ENCODE measurements at regions not wholly inside any gene's neighbourhood (a gene's known extent, or its start where the extent isn't known, plus 50 kb on each side); places are given as distances from the start of the nearest gene placed in this dataset.

DNA sequence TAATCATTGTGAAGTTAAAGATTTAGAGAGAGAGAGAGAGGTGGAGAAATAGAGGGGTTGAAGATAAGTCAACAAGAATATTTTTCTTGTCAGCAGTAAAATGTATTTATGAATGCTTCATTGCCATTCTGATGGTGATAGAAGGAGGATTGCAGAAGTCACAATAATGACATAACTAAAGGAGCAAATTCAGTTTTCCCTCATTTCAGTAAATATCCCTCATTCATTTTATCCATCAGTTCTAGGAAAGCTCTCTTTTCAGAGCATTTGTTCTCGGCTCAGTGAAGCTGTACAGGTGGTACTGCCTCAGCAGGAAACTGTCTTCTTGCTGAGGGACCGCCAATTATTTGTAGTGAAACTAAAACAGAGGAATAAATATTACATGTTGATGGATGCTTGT is 681.4 kb downstream of the CETN3 start:
- intact Hi-C loops (cut with micrococcal nuclease) (no loop called here), dilution Hi-C loops (cut with MboI; ENCODE audit: extremely low pct_ligation_motif_present, low sequenced_read_pairs) (no loop called here)
- no TSS peak for BruUV-seq (replicated peaks)
- H2AFZ ChIP-seq (ENCODE audit: low read depth, low read length) = no peak overlapping the region
- peaks cover 2 to 3% of the 10 kb centered on the region in 2 experiments for H3K27me3 ChIP-seq (ENCODE audit: control insufficient read depth in 2 of 2, insufficient read depth in 2 of 2, low read length in 2 of 2)
- FAIRE-seq (no peak), DNase-seq (ENCODE audit: low read depth, low spot score) (no peak)
- ChIA-PET POLR2A (no interaction called here), CTCF (interaction anchor here (1.1 to 3.9 kb wide), 4 partner anchors 11 to 1004 kb away, joined by 3 to 52 read pairs (median 8); no protein-coding TSS in a partner anchor)
- no peaks in the 10 kb centered on the region for H3K79me2 ChIP-seq (ENCODE audit: control insufficient read depth, insufficient read depth, low read length)
- no peak overlapping the region for H3K27ac ChIP-seq (ENCODE audit: insufficient read depth, low read depth, low read length)
- no peaks in the 10 kb centered on the region for H3K4me1 ChIP-seq (ENCODE audit: control insufficient read depth, extremely low read depth, insufficient read depth, low read length)
- H3K4me3 ChIP-seq (replicated peaks in 1 of 3; ENCODE audit: insufficient read depth in 1 of 3, low read depth in 1 of 3, low read length in 3 of 3) = no peak overlapping the region
- no peaks in the 10 kb centered on the region for H3K36me3 ChIP-seq (ENCODE audit: control insufficient read depth in 2 of 2, extremely low read depth in 1 of 2, insufficient read depth in 2 of 2, low read length in 2 of 2)
- no peak overlapping the region for H3K4me2 ChIP-seq (ENCODE audit: insufficient read depth, low read length)
- H4K20me1 ChIP-seq (replicated peaks; ENCODE audit: control insufficient read depth, extremely low read depth, insufficient read depth, low read length) = no peaks in the 10 kb centered on the region
- no peaks in the 10 kb centered on the region for H3K9me1 ChIP-seq (replicated peaks; ENCODE audit: control insufficient read depth, extremely low read depth, insufficient read depth, low read length)
- no peak overlapping the region for H3K9ac ChIP-seq (replicated peaks; ENCODE audit: extremely low read depth, insufficient read depth, low read length)
- no peaks in the 10 kb centered on the region for H3K9me3 ChIP-seq (replicated peaks; ENCODE audit: control insufficient read depth, insufficient read depth, low read length)
- TF ChIP-seq POLR2AphosphoS5 (IDR thresholded peaks at IDR 0.05; ENCODE audit: insufficient read depth, low read depth, low read length) = no peak
- TF ChIP-seq CTCF (IDR thresholded peaks at IDR 0.05; ENCODE audit: extremely low read depth in 1 of 2, insufficient read depth in 1 of 2, low read depth in 1 of 2, low read length in 2 of 2) = no peak
- no peak for TF ChIP-seq EZH2 (IDR thresholded peaks at IDR 0.05; ENCODE audit: borderline replicate concordance, low read depth, low read length, severe bottlenecking)
- no peak for TF ChIP-seq GATA2 (IDR thresholded peaks at IDR 0.05; ENCODE audit: insufficient read depth, insufficient read length, low read depth, low read length)
- no peak for TF ChIP-seq POLR2A (IDR thresholded peaks at IDR 0.05; ENCODE audit: low read depth, low read length)
- TF ChIP-seq MYC (IDR thresholded peaks at IDR 0.05; ENCODE audit: low read depth, low read length) = no peak
- no peak for TF ChIP-seq MAX (IDR thresholded peaks at IDR 0.05; ENCODE audit: insufficient read depth, insufficient read length)
- no peak for TF ChIP-seq FOS (IDR thresholded peaks at IDR 0.05; ENCODE audit: borderline replicate concordance, insufficient read depth, low read length)
- TF ChIP-seq JUN (IDR thresholded peaks at IDR 0.05; ENCODE audit: borderline replicate concordance, insufficient read depth, insufficient read length, low read depth) = no peak

Measured in endothelial cell of umbilical vein (primary cell).